CD4-positive, CD25-positive, alpha-beta regulatory T cell (primary cell): ENCODE measurements at regions not wholly inside any gene's neighbourhood (a gene's known extent, or its start where the extent isn't known, plus 50 kb on each side); places are given as distances from the start of the nearest gene placed in this dataset.
"Not testable (repeated sequence)": the region's sequence is repeated elsewhere in the genome, so short reads cannot be mapped to it uniquely, and the experiment has no call there.

Experiments used
- ATAC-seq, 2 donors: fragments of 150-1000 bp; cut with Tn5 transposase; one replicate each; pipeline ENCODE4 v1.10.0; 2021; ENCODE audit warnings: low read depth in 2 of 2, moderate number of reproducible peaks in 2 of 2, moderate library complexity in 1 of 2
- DNase-seq, 3 donors: peaks; one replicate each; pipeline versions ENCODE4 v3.0.0 to v3.0.0-alpha.2; 2012 to 2022; ENCODE audit warnings: mixed read lengths in 1 of 3
- H3K27ac ChIP-seq: one replicate; pipeline ENCODE4 v1.7.0; 2013; ENCODE audit warnings: mild to moderate bottlenecking, low read length; ENCODE audit not compliant: insufficient read depth, poor library complexity, severe bottlenecking
- H3K27me3 ChIP-seq: one replicate; pipeline ENCODE4 v1.7.0; 2013; ENCODE audit warnings: low read length; ENCODE audit not compliant: control insufficient read depth, insufficient read depth
- H3K36me3 ChIP-seq: one replicate; pipeline ENCODE4 v1.7.0; 2013; ENCODE audit warnings: mild to moderate bottlenecking, low read length, moderate library complexity; ENCODE audit not compliant: control insufficient read depth, insufficient read depth
- H3K4me1 ChIP-seq: 2 replicates; pipeline ENCODE4 v1.7.0; 2013; ENCODE audit warnings: mild to moderate bottlenecking, low read length; ENCODE audit not compliant: insufficient read depth, control insufficient read depth, poor library complexity, severe bottlenecking
- H3K4me3 ChIP-seq: one replicate; pipeline ENCODE4 v1.7.0; 2013; ENCODE audit warnings: low read depth, mild to moderate bottlenecking, low read length, moderate library complexity
- H3K9me3 ChIP-seq, 2 experiments: 1 replicate in 1 of 2; 2 replicates in 1 of 2; pipeline ENCODE4 v1.7.0; 2013; ENCODE audit warnings: low read length in 2 of 2, mild to moderate bottlenecking in 1 of 2, moderate library complexity in 1 of 2; ENCODE audit not compliant: control insufficient read depth in 2 of 2
- H3K27ac Mint-ChIP-seq, 3 donors: one replicate each; pipeline ENCODE4 v1.8.0; 2020 to 2022; ENCODE audit warnings: mild to moderate bottlenecking in 3 of 3, mixed read lengths in 3 of 3, moderate library complexity in 2 of 3
- H3K27me3 Mint-ChIP-seq: one replicate; pipeline ENCODE4 v1.8.0; 2022; ENCODE audit warnings: mild to moderate bottlenecking, mixed read lengths
- H3K36me3 Mint-ChIP-seq: one replicate; pipeline ENCODE4 v1.8.0; 2020; ENCODE audit warnings: mixed read lengths
- H3K4me1 Mint-ChIP-seq, 4 donors: one replicate each; pipeline ENCODE4 v1.8.0; 2020 to 2022; ENCODE audit warnings: mixed read lengths in 4 of 4, mild to moderate bottlenecking in 1 of 4
- H3K4me3 Mint-ChIP-seq, 4 donors: one replicate each; pipeline ENCODE4 v1.8.0; 2020 to 2022; ENCODE audit warnings: mild to moderate bottlenecking in 4 of 4, mixed read lengths in 4 of 4, moderate library complexity in 3 of 4
- H3K9me3 Mint-ChIP-seq, 7 donors: one replicate each; pipeline ENCODE4 v1.8.0; 2020 to 2022; ENCODE audit warnings: mixed read lengths in 7 of 7, mild to moderate bottlenecking in 3 of 7, moderate library complexity in 2 of 7

GRCh38 chr10:107517811-107518210 is 353.3 kb upstream of the SORCS1 start:
- Histone ChIP-seq H3K36me3 (no peaks in the 10 kb centered on the region), H3K4me3 (no peak overlapping the region), H3K4me1 (no peaks in the 10 kb centered on the region), H3K27ac (no peak overlapping the region), H3K9me3 (peaks cover 0 to 4% of the 10 kb centered on the region in 2 experiments), H3K27me3 (no peaks in the 10 kb centered on the region)
- Mint-ChIP-seq H3K4me3 (peak overlapping the region in 1 of 4 donors; percentile 11), H3K9me3 (peaks cover 0 to 34% (median 3%) of the 10 kb centered on the region in 7 donors), H3K36me3 (no peaks in the 10 kb centered on the region), H3K4me1 (no peaks in the 10 kb centered on the region), H3K27me3 (no peaks in the 10 kb centered on the region), H3K27ac (no peak overlapping the region)
- DNase-seq, result no peak
- ATAC-seq, result no peak

GRCh38 chr10:107516349-107516748 is 351.8 kb upstream of the SORCS1 start:
- H3K27ac Mint-ChIP-seq, result no peak overlapping the region
- no peak overlapping the region for H3K4me3 Mint-ChIP-seq
- DNase-seq (no peak), ATAC-seq (no peak)
- H3K36me3 ChIP-seq, result no peaks in the 10 kb centered on the region
- H3K27ac ChIP-seq, result no peak overlapping the region
- no peak overlapping the region for H3K4me3 ChIP-seq
- H3K4me1 ChIP-seq, result no peaks in the 10 kb centered on the region
- no peaks in the 10 kb centered on the region for H3K27me3 Mint-ChIP-seq
- H3K9me3 Mint-ChIP-seq, result peaks cover 0 to 28% (median 3%) of the 10 kb centered on the region in 7 donors
- no peaks in the 10 kb centered on the region for H3K27me3 ChIP-seq
- peaks cover 0 to 4% of the 10 kb centered on the region in 2 experiments for H3K9me3 ChIP-seq
- H3K4me1 Mint-ChIP-seq, result no peaks in the 10 kb centered on the region
- no peaks in the 10 kb centered on the region for H3K36me3 Mint-ChIP-seq

- H3K4me3 ChIP-seq, H3K27ac ChIP-seq, ATAC-seq, H3K27me3 Mint-ChIP-seq, H3K4me1 Mint-ChIP-seq, H3K4me1 ChIP-seq, H3K27ac Mint-ChIP-seq, H3K36me3 ChIP-seq, H3K27me3 ChIP-seq, DNase-seq, H3K36me3 Mint-ChIP-seq, H3K4me3 Mint-ChIP-seq: not testable (repeated sequence)
- peaks cover 5 to 21% (median 12%) of the 10 kb centered on the region in 7 donors for H3K9me3 Mint-ChIP-seq
- H3K9me3 ChIP-seq, result peaks cover 4 to 18% of the 10 kb centered on the region in 2 experiments
Measured at GRCh38 chr10:107504011-107504410, 339.5 kb upstream of the SORCS1 start.

GRCh38 chr10:107502229-107502985 is 337.9 kb upstream of the SORCS1 start:
- Histone ChIP-seq H3K4me3 (no peak overlapping the region), H3K36me3 (no peaks in the 10 kb centered on the region), H3K4me1 (no peaks in the 10 kb centered on the region), H3K9me3 (peaks cover 4 to 18% of the 10 kb centered on the region in 2 experiments), H3K27ac (no peak overlapping the region), H3K27me3 (no peaks in the 10 kb centered on the region)
- H3K27me3 Mint-ChIP-seq, result no peaks in the 10 kb centered on the region
- H3K4me1 Mint-ChIP-seq, result no peaks in the 10 kb centered on the region
- peaks cover 5 to 19% (median 7%) of the 10 kb centered on the region in 7 donors for H3K9me3 Mint-ChIP-seq
- no peak overlapping the region for H3K4me3 Mint-ChIP-seq
- ATAC-seq (no peak), DNase-seq (no peak)
- no peaks in the 10 kb centered on the region for H3K36me3 Mint-ChIP-seq
- no peak overlapping the region for H3K27ac Mint-ChIP-seq

- Mint-ChIP-seq H3K27me3 (no peaks in the 10 kb centered on the region), H3K27ac (no peak overlapping the region), H3K4me3 (no peak overlapping the region), H3K4me1 (no peaks in the 10 kb centered on the region), H3K36me3 (no peaks in the 10 kb centered on the region), H3K9me3 (peaks cover 5 to 26% (median 8%) of the 10 kb centered on the region in 7 donors)
- H3K27me3 ChIP-seq, result no peaks in the 10 kb centered on the region
- H3K36me3 ChIP-seq, result no peaks in the 10 kb centered on the region
- DNase-seq (no peak), ATAC-seq (no peak)
- no peak overlapping the region for H3K27ac ChIP-seq
- H3K9me3 ChIP-seq, result peaks cover 2 to 6% of the 10 kb centered on the region in 2 experiments
- no peaks in the 10 kb centered on the region for H3K4me1 ChIP-seq
- no peak overlapping the region for H3K4me3 ChIP-seq
Measured at GRCh38 chr10:107498983-107499382, 334.5 kb upstream of the SORCS1 start.

- Histone ChIP-seq H3K27ac (no peak overlapping the region), H3K4me1 (no peaks in the 10 kb centered on the region), H3K4me3 (no peak overlapping the region), H3K36me3 (no peaks in the 10 kb centered on the region), H3K9me3 (peaks cover 0 to 8% of the 10 kb centered on the region in 2 experiments), H3K27me3 (no peaks in the 10 kb centered on the region)
- Mint-ChIP-seq H3K9me3 (peaks cover 5 to 36% (median 10%) of the 10 kb centered on the region in 7 donors), H3K27me3 (no peaks in the 10 kb centered on the region), H3K4me3 (peak overlapping the region in 1 of 4 donors; percentile 72), H3K4me1 (no peaks in the 10 kb centered on the region), H3K27ac (no peak overlapping the region), H3K36me3 (no peaks in the 10 kb centered on the region)
- no peak for DNase-seq
- no peak for ATAC-seq
Measured at GRCh38 chr10:107497024-107497423, 332.5 kb upstream of the SORCS1 start.

GRCh38 chr10:107496594-107496993 is 332.1 kb upstream of the SORCS1 start:
- Histone ChIP-seq H3K4me3 (no peak overlapping the region), H3K4me1 (no peaks in the 10 kb centered on the region), H3K27ac (no peak overlapping the region), H3K36me3 (no peaks in the 10 kb centered on the region), H3K27me3 (no peaks in the 10 kb centered on the region), H3K9me3 (peaks cover 0 to 8% of the 10 kb centered on the region in 2 experiments)
- peaks cover 4 to 36% (median 10%) of the 10 kb centered on the region in 7 donors for H3K9me3 Mint-ChIP-seq
- ATAC-seq, result no peak
- H3K4me1 Mint-ChIP-seq, result no peaks in the 10 kb centered on the region
- no peak for DNase-seq
- no peak overlapping the region for H3K27ac Mint-ChIP-seq
- no peak overlapping the region for H3K4me3 Mint-ChIP-seq
- H3K27me3 Mint-ChIP-seq, result no peaks in the 10 kb centered on the region
- no peaks in the 10 kb centered on the region for H3K36me3 Mint-ChIP-seq

GRCh38 chr10:107492389-107492788 is 327.9 kb upstream of the SORCS1 start:
- H3K27ac Mint-ChIP-seq, result no peak overlapping the region
- no peak for ATAC-seq
- H3K9me3 Mint-ChIP-seq, result peaks cover 0 to 31% (median 6%) of the 10 kb centered on the region in 7 donors
- no peaks in the 10 kb centered on the region for H3K36me3 ChIP-seq
- DNase-seq, result no peak
- H3K27ac ChIP-seq, result no peak overlapping the region
- no peaks in the 10 kb centered on the region for H3K4me1 ChIP-seq
- no peaks in the 10 kb centered on the region for H3K27me3 Mint-ChIP-seq
- H3K36me3 Mint-ChIP-seq, result no peaks in the 10 kb centered on the region
- H3K9me3 ChIP-seq, result peaks cover 0 to 6% of the 10 kb centered on the region in 2 experiments
- no peaks in the 10 kb centered on the region for H3K27me3 ChIP-seq
- no peak overlapping the region for H3K4me3 Mint-ChIP-seq
- no peak overlapping the region for H3K4me3 ChIP-seq
- H3K4me1 Mint-ChIP-seq, result no peaks in the 10 kb centered on the region
